NCI-H524 treated with DMSO at 0.1 percent for 48 hours (cell line): ENCODE measurements at regions not wholly inside any gene's neighbourhood (a gene's known extent, or its start where the extent isn't known, plus 50 kb on each side); places are given as distances from the start of the nearest gene placed in this dataset.

Experiments used
- DNase-seq: peaks from one replicate; lab custom pipeline; 2025; lab: John Stamatoyannopoulos, UW

DNA sequence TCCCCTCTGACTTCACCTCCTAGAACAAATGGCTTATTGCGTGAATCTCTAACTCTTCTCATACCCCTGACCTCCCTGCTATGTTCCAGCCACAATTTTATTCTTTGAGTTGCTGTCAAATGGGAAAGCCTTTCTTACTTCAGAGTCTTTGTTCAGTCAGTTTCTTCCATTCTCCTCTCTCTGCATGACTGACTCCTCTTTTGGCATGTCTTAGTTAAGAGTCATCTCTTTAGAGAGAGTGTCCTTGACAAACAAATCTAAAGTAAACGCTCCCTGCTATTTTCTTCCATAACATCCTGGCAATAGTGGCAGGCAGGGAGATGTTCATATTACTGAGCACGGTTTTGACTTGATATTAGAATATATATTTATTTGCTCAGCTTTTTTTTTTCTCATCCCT is 170.7 kb upstream of the ERBB4 start:
- no peak for DNase-seq

DNA sequence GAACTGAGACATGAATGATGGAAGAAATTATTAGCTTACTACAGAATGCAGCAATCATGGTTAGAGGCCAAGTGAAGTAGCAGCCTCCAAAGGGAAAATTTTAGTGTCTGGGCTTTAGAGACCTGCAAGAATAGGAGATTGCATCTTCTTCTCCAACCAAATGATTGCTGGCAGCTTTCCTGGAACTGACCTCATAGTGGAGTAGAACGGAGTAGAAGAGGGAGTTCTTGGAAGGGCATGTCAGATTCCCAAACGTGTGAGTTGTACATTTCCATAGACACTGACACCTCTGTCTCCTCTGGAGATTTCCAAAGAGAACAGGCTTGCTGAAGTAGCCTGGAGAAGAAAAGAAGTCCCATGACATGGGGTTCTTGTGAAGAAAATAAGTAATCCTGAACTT is 169.8 kb upstream of the ERBB4 start:
- DNase-seq, result no peak

DNA sequence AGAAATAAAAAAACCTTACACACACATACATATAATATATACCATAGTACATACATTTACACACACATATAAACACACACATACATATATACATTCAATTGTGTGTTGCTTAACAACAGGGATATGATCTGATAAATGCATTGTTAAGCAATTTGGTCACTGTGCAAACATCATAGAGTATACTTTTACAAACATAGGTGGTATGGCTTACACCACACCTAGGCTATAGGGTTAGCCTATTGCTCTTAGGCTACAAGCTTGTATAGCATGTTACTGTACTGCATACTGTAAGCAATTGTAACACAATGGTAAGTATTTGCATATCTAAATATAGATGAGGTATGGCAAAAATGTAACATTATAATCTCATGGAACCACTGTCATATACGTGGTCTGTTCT is 156.8 kb upstream of the ERBB4 start:
- no peak for DNase-seq

DNA sequence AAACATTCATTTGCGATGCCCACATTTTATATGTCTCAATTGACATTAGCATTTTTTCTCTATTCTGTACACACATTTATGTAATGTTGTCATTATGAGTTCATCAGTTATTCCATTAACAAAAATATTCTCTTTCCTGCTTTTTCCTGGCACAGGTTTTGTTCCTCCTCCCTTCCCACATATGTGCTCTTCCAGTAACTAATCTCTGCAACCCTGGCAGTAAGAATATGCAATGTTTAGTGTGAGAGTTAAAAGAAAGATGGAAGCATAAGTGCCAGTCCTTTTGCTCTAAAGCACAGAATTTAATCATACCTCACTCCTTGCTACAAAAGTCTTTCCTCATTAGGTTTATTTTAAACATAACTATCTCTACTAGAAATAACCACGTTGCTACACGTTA is 155.8 kb upstream of the ERBB4 start:
- no peak for DNase-seq

DNA sequence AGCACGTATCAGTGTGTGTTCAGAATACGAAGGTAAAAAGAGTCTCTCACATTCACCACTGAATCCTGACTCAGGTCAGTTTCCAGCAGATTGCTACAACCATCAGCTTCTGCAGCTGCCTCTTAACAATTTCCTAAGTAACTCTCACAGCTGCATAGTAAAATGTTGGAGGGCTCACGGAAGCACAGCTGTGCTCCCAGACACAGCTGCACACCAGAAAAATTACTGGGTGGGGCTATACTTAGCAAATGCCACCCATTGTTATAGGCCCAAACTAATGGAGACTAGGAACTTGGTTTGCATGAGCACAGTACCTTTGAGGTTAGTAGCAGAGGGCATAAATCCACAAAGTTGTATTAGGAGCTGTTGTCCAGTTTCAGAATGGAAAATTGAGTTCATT is 153.9 kb upstream of the ERBB4 start:
- DNase-seq, result no peak

DNA sequence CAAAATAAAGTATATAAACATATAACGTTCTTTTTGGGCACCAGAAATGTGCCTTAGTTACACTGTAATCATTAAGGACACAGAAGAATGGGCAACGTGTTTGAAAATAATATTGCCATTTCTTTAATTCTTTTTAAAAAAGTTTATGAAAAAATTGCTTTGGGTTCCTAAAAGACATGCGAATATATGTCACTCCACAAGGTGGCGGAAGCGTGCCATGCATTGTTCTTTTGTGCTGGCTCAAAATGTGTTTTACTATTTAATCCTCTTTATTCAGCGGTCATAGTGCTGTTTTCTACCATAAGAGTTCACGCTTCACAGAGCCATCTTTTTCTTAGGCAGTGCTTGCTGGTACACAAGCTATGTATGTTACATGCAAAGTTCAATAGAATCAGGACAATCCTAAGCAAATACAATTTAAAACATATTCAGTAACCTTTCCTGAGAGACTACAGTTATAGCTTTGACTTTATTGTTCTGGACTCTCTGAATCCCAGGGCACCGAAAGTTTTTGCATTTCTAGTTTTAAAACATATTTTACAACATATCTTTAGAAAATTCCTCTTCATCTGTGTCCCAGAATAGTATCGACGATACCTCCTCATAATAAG is 147.8 kb upstream of the ERBB4 start:
- peak; percentile 32 for DNase-seq

DNA sequence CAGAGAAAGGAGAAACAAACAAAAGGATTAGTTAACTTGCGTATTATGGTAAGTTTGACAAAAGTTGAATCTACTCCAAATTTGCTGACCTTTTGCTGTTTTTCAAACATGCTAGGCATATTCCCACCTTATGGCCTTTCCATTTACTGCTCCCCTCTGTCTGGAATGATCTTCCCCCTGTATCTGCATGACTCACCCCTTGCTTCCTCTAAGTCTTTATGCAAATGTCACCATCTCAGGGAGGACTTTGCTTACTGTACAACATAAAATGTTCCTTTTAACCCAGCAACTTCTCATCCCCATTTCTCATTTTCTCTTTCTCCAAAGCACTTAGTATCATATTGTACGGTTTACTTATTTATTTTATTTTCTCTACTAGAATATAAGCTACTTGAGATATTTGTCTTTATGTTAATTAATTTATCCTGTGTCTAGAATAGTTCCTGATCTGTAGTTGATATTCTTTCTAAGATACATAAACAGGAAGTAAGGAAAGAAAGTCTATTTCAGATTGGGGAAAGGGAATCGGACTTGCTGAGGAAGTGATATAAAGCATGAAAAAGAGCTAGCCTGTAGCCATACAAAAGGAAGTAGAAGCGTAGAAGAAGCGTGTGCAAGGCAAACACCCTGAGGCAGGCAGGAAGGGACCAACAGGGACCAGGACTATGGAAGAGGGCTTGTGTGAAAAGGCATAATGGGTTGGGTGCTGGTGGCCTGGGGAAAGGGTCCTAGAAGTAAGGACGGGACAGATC is 144.9 kb upstream of the ERBB4 start:
- DNase-seq, result no peak

DNA sequence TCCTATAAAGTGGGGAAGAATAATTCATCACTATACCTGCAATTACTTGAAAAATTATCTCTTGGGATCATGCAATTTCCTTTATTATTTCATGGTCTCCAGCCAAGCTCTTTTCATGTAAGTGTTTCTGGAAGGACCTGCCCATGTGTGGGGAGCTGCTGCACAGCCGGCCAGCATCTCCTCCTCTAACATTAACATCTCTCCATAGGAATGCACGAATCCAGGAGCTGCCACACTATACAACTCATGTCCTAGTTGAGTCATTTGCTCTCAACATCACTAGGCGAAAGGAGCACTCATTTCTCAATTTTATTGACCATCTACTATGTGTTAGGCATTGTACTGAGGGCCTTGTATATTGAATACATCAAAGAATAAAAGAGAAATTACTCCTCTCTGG is 144.3 kb upstream of the ERBB4 start:
- DNase-seq, result no peak

DNA sequence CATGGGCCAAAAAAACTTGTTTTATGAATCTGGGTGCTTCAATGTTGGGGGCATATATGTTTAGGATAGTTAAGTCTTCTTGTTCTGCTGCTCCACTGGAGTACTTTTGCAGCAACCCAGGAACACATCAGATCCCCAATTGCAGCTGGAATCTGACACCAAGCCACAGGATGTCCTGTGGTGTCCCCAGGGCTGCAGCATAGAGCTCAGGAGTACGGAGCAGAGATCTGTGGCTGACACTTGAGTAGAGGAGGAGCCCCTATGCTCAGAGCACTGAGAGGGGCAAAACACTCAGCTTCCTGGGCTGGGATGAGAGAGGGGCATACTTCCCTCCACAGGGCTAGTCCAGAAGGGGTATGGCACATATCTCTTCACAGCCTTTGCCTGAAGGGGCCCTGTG is 138.9 kb upstream of the ERBB4 start:
- no peak for DNase-seq

DNA sequence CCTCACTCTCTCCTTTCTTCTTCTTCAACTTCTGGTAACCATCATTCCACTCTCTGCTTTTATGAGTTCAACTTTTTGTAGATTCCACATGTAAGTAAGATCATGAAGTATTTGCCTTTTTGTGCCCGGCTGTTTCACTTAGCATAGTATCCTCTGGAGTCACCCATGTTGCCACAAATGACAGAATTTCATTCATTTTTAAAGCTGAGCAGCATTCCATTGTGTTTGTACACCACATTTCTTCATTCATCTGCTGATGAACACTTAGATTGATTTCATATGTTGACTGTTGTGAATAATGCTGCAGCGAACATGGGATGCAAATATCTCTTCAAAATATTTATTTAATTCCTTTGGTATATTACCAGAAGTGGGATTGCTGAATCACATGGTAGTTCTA is 133.6 kb upstream of the ERBB4 start:
- no peak for DNase-seq

DNA sequence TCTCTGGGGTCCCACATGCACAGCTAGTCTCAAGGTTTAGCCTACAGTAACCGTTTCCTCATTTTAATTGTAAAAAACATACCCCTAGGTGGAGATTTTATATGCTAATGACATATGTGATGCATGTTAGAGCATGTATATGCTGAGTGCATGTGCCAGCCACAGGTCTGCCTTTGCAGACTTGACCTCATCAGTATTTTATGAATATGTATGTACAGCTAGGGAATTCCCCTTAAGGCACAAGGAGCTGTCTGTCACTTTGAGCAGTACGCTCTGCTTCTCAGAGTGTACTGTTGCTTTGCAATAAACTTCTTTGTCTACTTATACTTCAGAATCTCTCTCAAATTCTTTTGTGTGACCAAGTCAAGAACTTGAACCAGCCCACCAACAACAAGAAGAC is 131.2 kb upstream of the ERBB4 start:
- DNase-seq, result no peak

DNA sequence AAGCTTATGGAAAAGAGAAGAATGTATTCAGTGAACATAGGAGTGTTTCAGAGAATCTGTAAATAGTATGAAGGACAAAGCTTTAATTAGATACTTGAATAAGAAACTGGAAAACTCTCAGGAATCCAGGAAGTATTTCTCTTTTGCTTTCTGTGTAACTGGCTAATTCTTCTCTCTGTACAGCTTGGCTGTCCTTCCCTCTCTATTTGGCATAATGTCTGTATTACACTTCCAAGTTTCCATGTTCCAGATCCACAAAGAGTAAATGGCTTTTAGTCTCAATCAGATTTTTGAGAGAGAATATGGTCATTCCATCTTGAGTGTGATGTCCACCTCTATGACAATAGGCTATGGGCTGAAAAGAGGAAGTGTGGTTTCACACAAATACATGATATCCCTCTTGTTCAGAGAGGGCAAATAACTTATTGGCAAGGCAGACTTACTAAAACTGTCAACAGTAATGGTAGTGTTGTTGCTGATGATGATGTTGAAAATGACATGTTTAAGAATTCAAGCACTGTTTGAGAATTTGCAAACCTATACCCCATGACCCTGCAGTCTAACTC is 129.2 kb upstream of the ERBB4 start:
- no peak for DNase-seq

DNA sequence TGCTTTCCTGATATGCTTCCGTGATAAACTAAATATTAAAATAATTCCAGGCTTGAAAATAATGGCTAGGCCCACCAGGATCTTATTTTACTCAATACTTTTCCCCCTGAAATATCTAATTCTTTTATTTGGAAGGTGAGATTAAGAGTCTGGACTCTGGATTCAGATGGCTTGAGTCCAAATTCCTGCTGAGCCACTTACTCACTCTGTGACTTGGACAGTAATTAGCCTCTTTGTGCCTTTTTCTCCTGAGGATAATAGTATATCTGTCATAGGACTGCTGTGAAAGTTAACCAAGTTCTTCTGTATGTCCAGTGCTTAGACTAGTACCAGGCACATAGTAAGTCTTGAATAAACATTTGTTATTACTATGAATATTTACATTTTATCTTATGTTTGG is 127.3 kb upstream of the ERBB4 start:
- DNase-seq, result no peak

DNA sequence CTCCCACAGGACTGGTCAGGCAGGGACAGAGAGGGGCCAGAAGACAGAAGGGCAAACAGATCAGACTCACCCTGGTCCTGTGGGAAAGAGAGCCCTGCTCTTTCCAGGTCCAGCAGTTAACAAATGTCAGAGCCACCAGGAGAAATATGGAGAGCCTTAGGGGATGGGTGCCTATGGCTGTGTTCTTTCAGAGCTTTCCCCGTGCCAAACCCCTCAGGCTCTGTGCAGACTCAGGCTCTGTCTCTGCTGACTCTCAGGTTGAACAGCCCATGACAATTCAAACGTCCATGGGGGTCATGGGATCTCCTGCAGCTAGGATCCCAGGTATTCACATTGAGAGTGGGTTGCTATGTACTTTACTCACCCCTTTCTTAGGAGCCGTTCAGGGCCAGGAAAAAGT is 120.8 kb upstream of the ERBB4 start:
- no peak for DNase-seq

DNA sequence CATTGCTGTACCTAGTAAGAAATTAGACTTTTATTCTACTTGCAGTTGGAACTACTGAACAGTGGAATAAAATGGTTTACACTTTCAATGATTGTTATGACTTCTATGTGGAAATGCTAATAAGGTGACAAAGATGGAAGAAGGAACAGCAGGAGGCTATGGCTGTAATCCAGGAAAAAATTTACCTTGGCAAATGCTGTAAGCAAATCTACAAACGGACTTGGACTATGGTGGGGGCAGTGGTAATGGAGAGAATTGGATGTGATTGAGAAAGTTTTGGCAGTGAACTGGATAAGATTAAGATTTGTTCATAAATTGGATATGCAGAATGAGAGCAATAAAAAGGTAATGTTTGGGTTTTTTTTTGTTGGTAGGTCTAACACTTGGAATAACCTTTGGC is 111.0 kb upstream of the ERBB4 start:
- DNase-seq, result no peak

DNA sequence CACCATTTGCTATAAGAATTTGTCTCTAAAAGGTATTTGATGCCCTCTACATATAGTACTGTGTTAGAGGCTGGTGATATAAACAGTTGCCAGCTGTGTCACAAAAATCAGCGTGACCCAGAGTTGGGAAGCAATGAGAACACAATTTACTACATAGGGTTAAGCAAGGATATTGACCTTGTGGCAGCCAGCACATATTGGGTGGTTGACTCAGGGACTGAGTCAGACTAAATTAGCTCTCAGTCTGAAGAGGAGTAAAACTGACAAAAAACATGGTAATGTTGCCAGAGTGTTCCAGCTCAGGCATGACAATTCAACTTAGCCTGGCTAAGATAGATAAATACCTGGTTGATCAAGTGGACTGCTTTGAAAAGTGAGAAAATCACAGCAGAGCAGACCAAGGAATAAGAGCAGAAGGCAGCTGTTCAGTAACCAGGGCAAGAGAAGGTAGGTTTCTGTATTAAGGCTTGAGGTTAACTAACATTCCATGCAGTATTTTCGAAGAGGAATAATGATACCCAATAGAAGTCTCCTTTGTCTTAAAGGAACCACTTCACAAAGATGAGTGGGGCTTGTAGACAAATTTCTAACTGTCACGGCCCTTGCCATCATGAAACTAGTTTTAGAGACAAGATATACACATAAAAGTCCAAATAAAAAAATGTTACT is 108.2 kb upstream of the ERBB4 start:
- no peak for DNase-seq

DNA sequence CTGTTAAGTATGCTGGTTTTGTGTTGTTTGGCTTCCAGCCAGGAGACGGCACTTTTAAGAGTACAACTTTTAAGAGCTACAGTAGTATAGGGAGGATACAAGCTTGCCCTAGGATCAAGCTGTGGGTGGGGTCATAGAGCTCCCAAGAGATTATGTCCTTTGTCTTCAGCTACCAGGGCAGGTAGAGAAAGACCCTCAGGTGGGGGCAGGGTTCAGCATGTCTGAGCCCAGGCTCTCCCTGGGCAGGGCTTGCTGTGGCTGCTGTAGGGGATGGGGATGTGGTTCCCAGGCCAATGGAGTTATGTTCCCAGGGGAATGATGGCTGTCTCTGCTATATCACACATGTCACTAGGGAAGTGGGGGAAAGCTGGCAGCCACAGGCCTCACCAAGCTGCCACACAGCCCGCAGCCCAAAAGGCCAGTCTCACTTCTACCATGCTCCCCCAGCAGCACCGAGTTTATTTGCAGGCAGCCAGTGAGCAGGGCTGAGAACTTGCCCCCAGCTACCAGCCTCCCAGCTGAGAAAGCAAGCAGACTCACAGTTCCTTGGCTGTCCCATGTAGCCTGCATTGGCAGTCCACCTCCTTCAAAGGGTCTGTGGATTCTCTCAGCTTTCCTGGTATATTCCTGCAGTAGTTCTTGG is 105.7 kb upstream of the ERBB4 start:
- DNase-seq, result no peak

DNA sequence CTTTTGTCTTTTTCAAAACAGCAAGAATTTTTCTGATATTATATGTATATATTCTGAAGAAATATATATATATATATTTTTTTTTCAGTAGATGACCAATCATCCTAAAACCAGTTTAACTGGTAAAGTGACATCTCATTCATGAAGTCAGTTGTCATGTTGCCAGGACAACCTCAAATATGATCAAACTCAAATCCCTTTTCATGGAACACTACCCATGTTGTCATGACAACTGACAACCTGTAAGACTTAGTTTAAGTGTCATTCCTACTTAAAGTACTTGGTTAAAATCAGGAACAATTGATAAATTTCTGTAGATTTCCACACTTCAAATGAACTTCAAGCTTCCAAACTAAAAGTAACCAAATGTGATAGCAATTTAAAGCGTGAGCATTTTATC is 101.8 kb upstream of the ERBB4 start:
- no peak for DNase-seq

DNA sequence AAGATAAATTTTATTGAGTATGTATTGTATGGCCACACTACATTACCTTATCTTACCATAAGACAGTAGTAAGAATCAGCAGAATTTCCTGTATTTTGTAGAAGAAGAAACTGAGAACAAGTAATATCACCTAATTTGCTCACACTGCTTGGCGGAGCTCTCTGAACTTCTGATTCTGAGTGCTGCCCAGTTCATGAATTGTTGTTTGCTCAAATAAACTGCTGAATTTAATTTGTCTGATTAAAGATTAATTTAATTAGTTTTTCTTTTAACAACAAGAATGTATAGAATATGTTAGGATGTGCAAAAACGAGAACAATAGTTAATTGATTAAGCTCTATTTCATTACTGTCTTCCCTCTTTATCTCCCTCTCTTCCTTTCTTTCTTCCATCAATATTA is 100.1 kb upstream of the ERBB4 start:
- DNase-seq, result no peak

DNA sequence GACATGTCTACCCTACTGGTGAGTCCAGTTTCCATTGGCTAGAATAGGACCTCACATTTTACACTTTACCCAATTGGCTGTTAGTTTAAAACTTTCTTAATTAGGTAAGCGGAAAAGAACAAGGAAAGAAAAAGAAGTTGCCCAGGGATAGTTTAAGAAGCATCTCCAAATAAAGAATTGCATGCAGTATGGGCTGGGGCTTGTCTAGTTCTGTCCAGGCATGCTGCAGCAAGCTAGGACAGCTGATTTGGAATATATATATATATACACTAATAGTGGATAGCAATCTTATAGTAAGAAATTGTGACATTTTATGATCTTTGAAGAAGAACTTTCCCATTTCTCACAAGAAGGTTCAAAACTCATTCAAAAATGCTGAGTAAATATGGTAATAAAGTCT is 90.0 kb upstream of the ERBB4 start:
- no peak for DNase-seq

DNA sequence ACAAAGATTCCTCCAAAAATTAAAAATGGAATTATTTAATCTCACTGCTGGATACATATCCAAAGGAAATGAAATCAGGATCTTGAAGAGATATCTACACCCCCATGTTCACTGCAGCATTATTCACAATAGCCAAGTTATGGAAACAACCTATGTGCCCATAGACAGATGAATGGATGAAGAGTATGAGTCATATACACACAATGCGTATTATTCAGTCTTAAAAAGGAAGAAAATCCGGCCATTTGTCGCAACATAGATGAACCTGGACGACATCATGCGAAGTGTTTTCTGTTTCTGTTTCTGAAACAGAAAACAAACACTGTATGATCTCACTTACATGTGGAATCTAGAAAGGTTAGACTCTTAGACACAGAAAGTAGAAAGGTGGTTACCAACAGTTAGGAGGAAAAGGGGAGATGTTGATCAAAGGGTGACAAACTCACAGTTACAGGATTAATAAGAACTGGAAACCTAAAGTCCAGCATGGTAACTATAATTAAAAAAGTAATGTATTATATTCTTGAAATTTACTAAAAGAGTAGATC is 87.8 kb upstream of the ERBB4 start:
- no peak for DNase-seq

DNA sequence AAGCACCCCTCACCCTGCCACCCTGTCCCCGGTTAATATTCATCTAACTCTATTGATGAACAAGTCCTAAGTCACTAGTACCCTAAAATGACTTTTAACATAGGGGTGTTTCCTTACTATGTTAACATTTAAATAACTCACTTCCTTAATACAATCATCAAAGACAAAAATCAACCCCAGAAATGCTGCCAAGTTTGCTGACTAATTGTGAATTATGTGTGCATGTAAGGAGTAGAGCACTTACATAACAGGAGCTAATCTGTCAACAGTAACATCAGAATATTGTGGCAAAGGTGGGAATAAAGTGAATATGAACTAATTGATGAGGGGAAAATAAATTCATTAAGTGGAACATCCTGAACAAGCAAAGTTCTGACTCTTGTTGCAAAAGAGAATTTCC is 81.4 kb upstream of the ERBB4 start:
- DNase-seq, result no peak

DNA sequence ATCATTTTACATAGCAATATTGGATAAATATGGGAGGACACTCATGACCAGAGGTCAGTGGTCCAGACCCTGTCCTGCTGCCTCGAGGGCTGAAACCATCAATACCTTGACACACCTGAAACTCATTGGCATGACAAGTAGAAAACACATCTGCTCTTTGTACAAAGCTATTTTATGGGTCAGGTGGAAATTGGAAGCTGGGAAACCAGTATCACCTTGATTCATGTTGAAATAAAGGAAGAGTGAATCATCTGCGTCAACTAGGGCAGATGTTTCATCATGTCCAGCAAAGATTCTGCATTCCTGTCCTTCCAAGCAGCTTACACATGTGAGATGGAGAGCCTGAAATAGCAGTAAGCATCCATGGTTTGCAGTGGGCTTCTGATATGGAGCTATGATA is 80.0 kb upstream of the ERBB4 start:
- no peak for DNase-seq
